HG02884 (cell line): ENCODE measurements at regions not wholly inside any gene's neighbourhood (a gene's known extent, or its start where the extent isn't known, plus 50 kb on each side); places are given as distances from the start of the nearest gene placed in this dataset.
"Not testable (repeated sequence)": the region's sequence is repeated elsewhere in the genome, so short reads cannot be mapped to it uniquely, and the experiment has no call there.

ENCODE experiments used
- ATAC-seq: cut with Tn5 transposase; IDR thresholded peaks from one replicate; pipeline ENCODE4 v1.9.1; 2021; ENCODE audit warnings: mild to moderate bottlenecking, moderate library complexity; ENCODE audit not compliant: unreplicated experiment

DNA sequence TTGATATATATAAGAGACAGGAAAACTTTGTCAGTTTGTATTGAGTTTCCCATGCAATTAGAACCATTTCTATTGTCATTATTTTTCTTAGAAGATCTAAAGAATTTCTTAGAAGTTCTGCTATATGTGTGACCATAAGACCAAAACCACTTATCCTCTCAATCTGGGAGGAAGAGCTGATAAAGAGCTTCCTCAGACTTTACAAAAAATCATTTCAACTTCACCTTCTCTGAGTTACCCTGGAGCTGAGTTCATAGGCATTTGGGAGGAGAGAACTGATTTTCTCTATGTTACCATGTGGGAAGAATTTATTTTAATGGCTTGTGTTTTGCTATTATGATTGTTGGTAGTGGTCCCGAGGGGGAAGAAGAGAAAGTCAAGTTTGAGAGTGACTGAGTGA, 329.3 kb downstream of the GPD2 start:
- no peak for ATAC-seq

DNA sequence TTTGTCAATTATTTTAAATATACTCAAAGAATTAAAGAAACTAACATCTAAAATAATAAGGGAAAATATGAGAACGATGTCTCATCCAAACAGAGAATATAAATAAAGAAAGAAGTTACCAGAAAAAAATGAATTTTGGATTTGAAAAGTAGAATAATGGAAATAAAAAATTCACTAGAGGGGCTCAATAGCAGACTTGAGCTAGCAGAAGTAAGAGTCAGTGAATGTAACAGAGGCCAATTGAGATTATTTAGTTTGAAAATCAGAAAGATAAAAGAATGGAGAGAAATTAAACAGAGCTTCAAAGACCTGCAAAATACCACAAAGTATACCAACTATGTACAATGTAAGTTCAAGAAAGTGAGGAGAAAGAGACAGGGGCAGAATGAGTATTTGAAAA, 333.6 kb downstream of the GPD2 start:
- ATAC-seq: no peak

DNA sequence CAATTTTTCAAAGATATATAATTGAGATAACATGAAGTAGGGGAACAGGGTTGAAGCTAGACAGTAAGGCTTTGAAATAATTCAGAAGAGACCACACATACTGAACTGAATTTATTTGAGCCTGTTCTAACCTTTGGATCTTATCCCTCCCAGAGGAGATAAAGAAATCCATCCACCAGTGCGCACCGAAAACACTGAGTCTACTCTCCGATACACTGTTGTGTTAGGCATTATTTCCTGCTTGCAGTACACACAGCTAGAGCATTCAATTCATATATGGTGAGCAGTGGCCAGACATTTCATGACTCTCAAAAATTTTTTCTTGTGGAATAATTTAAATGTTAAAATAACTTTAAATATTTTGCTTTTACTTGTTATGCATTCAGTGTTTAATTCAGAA, 342.7 kb downstream of the GPD2 start:
- ATAC-seq: no peak

DNA sequence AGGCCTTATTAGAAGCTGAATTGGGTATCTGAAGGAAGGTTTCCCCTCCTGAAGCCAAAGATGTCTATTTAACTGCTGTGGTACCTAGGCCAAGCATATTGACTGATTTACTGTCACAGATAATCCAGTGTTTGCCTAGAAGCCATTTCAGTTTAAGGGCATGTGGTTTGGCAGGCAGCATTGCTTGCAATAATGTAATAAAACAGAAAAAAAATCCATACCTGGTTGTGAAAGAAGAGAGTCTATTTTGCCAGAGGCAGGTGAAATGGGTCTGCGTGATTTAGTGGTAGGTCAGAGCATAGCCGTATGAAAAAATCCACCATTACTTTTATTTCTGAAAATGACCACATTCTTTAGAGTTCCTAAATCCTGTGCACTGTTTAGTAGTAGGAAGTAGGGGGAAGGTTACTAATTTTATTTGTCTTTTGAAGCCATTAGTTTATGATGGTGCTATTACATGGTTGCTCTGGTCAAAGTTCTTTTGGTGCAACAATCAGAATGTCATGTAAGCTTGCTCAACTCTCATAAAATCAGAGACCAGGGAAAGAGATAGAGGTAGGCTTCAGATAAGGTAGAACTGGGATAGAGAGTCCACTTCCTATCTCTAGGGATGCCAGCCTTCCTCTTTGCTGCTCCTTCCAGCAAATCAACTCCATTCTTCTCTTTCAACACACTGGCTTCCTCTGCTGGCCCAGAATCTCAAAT, 343.4 kb downstream of the GPD2 start:
- no peak for ATAC-seq

DNA sequence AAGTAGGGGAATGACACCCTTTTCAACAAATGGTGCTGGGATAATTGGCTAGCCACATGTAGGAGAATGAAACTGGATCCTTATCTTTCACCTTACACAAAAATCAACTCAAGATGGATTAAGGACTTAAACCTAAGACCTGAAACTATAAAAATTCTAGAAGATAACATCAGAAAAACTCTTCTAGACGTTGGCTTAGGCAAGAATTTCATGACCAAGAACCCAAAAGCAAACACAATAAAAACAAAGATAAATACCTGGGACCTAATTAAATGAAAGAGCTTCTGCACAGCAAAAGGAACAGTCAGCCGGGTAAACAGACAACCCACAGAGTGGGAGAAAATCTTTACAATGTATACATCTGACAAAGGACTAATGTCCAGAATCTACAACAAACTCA, 345.5 kb downstream of the GPD2 start:
- ATAC-seq: not testable (repeated sequence)

DNA sequence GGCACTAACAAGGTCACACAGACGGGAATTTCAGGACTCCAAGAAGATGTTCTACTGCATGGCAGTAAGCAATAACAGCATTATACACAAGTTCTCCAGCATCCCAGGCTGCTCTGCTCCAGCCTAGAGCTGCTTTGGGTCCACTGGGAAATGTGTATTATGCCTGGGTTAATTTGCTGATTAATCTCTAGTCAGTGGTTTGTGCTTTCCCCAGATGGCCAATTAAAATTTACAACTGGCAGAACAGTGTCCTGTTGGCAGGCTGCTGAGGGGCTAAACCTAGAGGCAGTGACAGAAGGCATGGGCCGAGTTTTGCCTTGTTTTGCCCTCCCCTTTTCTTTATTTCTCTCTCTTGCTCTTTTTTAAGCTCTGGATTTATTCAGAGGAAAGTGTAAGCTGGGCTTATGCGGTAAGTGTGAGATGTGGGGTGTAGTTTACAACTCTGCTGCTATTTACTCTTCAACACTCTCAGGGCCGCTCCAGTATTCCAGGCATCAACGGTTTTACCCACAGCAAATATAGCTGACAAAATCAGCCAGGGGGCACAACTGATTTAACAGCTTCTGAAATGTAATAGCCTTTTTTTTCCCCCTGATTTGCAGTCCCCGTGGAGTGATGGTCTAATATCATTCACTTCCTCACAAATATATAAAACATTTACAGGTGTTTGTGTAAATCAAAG, 348.0 kb downstream of the GPD2 start:
- no peak for ATAC-seq

DNA sequence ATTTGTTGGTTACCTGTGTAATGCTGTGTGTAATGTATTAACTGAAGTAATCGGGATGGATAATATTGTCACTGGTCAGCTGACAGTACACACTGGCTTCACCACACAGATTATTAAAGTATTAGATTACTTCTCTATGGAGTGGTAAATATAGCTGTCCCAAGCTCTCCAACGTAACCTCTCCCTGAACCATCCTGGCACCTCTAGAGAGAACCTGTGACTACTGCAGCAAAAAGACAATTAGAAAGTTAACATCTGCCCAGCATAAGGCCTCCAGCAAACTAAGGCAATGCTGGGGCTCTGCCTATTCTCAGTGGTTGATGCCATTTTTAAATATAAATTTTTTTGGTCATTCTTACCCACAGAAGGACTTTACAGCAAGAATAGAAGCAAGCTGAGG, 351.3 kb downstream of the GPD2 start:
- ATAC-seq: no peak

DNA sequence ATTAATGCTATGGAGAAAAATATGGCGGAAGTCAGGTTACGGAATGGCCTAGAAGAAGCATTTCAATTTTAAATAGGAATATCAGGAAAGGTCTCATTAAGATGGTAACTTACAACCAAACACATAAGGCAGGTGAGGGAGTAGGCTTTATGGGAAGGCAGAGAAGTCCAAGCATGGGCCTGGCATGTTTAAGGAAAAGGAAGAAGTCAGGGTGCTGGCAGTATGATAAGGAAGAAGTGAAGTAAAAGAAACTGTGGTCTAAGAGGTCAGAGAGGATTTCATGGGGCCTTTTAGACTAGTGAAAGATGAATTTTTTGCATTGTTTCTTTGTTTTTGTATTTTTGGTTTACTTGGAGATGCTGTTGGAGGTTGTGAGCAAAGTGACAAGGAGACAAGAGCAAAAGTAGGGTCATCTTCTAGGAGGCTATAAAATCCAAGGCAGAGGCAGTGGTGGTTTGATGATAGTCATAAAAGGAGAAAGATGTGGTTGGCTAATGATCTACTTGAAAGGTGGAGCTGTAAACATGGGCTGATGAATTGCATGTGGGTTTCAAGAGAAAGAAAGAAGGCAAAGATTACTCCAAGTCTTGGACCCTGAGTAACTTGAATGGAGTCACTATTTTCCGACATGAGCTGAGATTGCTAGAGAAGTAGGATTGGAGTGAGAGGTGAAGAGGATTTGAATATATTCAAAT, 354.3 kb downstream of the GPD2 start:
- no peak for ATAC-seq

DNA sequence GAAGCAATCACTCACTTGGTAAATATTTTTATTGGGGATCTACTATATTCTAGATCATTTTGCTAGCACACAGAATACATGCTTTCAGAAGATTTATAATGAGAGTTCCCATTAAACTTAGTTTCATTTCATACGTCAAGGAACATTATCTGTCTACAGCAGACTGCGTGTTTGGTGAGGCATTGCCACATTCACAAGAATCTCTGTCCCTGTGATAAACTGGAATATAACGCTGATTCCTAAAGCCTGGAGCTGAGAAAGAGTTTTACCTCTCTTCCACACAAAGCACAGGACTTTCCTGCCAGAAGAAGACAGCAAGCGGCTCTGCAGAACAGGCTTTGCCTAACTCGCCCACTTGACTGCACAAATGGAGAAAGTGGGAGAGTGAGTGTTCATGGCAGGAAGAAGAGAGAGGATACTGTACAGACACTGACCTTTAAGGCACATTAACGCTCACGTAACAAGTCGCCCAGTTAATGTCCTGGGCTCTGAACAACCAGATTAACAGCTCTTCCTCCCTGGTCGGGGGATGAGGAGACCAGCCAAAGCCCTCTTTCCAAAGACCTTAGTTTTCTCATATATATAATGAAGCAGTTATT, 356.2 kb downstream of the GPD2 start:
- ATAC-seq: no peak

DNA sequence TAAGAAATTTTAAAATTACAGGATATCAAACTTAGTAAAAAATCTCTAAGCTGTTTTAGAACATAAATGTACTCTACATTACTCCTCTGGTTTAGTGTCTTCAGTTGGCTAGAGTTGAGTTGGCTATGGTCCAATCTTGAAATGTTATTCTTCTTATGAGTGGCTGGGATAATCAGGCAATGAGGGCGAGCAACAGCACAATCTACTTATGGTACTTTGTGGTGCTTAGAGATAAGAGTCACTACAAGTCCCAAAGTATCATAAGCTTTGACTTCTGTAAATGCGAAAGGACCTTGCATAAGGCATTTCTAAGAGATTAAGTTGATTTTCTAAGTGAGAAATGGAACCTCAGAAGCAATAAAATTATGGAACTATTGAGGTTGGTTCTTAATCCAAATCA, 361.7 kb downstream of the GPD2 start:
- ATAC-seq: no peak

DNA sequence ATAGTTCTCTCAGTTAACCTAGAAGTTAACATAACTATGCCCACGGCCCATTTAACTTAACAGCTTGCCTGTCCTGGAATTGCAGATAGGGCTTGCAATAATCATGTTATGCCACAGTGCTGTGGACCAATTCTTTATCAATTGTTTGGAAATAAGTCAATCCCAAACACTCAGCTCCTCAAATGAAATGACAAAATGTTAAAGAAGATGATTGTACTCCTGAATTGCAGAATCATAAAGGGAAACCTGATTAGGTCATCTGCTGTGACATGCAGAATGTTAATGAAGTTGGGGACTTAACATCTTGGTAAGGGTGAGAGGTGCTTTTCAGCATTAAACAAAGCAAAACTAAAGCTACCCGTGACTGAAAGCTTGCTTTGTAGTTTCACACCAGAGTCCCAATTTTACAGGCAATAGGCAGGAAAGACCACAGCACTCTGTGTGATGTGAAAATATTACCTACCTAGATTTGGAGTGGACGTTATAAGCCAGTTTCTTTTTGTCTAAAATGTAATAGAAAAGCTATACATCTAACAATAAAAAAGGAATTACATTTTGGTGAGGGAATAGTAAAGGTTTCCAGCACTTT, 364.0 kb downstream of the GPD2 start:
- ATAC-seq: no peak

DNA sequence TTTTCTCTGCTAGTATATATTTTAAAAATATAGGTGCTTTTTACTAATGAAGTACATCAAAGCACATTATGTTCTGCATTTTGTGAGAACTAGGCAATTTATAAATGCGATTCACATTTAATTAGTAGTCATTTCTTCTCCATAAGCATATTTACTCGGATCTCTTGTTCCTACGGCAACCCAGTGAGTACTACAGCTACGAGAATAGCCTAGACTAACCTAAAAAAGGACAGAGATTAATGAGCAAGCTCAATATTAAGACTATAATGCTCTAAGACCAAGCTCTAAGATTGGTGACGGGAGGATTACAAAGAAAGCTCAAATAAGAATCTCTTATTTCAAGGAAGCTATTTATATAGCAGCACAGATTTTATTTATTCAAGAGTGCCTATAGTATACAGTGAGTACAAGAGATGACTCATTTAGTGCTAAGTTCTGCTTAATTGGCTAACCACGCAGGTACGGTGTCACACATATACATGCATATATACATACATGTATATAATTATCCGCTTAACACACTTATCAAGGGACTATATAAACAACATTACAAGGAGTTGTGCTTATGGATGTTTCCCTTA, 364.7 kb downstream of the GPD2 start:
- ATAC-seq: no peak

DNA sequence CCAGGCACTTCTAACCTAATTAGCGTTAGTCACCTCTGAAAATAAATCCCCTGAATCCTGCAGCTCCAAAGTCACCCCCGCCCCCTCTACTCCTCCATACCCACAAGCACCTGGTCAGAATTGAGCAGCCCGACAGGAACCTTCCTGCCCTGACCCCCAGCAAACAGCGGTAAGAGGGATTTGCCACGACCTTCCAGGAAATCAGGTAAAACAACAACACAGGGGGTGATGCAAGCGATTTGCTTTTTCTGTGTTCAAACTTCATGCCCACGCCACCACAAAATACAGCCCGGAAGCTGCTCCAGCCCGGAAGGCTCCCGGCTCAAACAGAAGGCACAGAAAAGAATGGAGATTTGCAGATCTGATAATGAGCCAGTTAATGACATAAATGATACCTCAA, 367.1 kb downstream of the GPD2 start:
- ATAC-seq: no peak

DNA sequence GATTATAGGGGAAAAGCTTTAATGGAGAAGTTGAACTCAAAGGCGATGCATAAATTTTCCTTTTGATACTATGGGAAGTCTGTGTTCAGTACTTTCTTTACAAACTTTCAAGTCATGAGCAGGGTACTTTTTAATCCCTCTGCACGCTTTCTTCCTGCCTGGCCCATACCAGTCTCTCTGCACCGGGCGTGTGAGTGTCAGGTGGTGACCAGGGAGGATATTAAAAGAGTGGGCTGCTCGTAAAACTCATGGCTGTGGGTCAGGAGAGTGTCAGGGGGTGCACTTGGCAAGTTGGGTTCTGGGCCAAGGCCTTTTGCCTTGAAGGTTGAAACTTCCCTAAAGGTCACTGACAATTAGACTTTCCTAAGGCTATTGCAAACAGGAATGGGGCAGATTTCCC, 367.8 kb downstream of the GPD2 start:
- no peak for ATAC-seq

DNA sequence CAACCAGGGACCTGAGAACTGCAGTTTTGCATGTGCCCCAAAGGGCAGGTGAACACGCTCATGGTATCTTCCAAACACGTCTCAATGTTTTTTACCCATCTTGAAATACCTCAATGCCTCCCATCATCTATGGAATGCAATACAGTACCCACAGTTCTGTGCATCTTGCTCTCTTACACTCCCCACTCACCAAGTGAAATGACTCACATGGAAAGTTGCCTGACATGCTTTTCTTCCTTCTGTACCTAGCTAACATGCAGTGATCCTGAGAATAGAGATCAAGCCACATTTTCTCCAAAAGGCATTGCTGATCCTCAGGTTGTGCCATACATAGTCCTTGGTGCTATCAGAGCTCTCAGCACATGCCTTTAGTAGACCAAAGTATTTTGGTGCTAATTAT, 373.9 kb downstream of the GPD2 start:
- ATAC-seq: no peak

DNA sequence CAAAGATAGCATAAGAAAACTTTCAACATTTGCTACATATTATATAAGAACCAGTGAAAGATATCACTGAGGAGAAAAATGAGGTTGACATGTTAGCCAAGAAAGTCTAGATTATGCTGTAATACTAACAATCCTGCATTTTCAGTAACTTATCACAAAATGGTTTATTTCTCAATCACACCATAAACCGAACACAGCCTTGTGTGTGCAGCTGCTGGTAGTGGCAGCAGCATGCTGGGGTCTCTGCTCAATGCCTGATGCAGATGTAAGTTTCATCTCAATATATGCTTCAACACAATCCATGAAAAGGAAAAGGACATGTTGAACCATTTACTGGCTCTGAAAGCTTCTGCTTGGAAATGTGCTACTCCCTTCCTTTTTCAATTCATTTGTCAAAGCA, 376.3 kb downstream of the GPD2 start:
- no peak for ATAC-seq

DNA sequence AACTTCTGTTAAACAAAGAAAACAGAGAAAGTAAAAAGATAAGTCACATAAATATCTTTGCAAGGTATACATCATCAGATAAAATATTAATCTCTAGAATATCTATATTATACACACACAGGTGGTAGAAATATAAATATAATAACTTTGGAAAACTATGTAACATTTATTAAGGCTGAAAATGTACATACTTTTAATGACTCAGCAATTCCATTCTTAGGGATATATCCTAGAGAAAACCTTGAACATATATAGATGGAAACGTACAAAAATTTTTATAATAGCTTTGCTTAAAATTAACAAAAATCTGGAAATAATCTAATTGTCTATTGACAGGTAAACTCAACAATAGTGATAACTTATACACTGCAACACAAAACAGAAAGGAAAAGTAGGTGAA, 381.3 kb downstream of the GPD2 start:
- ATAC-seq: no peak

DNA sequence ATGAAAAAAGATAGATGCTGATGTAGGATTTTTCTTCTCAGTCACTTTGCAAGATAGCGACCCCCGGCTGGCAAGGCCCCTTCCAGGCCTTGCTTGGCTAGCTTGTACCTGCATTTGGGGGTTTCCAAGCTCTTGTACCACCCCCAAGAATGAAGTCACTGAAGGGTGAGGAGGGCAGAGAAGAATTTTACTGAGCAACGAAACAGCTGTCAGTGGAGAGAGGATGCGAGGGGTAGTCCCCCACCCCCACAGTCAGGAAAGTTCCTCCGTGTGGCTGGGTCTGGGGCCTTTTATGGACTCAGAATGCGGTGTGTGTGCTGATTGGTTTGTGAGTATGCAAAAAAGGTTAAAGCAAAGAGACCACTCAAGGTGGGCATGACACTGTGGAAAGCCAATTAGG, 382.0 kb downstream of the GPD2 start:
- no peak for ATAC-seq

DNA sequence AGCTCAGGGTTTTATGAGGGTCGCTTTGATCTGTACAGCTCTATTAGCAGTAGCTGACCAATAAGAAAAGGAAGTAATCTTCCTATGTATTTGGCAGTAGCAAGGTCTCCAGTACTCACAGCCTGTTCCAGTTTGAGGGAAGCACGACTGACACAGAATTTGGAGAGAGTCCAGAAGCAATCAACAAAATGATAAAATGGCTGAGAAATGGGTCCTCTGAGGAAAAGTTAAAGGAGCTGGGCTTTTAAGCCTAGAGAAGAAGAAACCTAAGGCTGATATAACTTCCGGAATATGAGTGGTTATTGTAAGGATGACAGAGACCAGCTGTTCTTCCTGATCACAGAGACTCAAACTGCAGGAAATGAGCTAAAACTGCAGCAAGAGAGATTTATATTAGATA, 382.8 kb downstream of the GPD2 start:
- no peak for ATAC-seq

DNA sequence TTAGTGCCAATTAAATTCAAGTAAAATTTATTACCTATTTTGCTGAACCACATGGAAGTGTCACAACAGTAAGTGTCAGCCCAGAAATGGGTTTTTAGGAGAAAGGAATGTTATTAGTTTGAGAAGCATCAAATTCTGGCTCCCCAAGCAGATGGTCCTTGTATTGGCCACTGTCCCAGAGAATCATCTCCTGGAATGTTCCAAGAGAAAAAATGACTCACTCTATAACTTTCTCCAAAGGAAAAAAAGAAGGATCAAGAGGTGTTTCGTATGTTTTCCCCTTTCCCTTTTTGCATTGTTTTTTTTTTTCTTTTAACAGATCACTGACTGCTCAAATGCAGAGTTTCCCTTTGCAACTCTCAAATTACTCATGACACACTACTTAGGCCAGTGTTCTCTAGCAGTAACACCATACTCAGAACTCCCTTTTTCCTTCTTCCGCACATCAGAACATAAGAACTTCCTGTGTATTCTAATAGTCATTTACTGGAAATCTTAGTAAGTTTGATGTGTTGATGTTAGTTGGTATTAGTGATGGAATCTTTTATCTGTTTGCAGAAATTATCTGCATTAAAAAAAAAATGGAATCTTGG, 390.3 kb downstream of the GPD2 start:
- ATAC-seq: no peak

DNA sequence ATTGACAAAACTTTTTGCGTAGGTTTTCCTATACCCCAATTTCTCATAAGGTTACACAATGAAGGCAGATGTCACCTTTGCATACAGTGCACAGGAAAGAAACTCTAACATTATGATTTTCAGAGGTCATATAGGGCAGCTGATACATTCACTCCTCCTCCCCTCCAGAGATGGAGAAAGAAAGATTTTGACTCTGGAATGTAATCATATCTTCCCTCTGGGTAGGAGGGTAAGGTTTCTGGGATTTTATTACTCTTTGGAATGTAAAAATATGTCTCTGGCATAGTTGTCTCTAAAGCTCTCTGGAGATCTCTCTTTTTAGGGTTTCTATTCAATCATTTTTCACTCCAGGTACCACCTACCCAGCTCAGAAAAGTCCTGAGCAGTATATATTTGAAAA, 398.3 kb downstream of the GPD2 start:
- ATAC-seq: no peak
